ENCODE measurements at regions not wholly inside any gene's neighbourhood (a gene's known extent, or its start where the extent isn't known, plus 50 kb on each side); places are given as distances from the start of the nearest gene placed in this dataset.

DNA sequence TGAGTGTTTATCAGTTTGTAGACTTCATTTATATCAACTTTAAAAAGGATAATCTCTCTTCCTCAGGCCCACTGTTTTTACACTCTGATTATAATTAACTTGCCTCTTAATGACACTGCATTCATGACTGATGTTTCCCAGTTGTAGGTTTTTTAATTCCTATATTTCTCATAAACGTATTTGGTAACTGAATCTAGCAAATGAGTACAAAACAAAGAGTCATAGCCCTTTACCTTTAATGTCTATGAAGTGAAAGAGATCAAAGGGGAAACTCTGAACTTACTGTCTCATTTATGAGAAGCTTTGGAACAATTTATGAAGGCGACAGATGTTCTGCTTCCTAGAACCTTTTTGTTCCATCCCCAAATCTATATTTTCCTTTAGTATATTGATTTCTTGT lies 56.6 kb upstream of the ABCA1 start:
- Mint-ChIP-seq H3K9me3 (no peaks in the 10 kb centered on the region), H3K36me3 (no peaks in the 10 kb centered on the region)

DNA sequence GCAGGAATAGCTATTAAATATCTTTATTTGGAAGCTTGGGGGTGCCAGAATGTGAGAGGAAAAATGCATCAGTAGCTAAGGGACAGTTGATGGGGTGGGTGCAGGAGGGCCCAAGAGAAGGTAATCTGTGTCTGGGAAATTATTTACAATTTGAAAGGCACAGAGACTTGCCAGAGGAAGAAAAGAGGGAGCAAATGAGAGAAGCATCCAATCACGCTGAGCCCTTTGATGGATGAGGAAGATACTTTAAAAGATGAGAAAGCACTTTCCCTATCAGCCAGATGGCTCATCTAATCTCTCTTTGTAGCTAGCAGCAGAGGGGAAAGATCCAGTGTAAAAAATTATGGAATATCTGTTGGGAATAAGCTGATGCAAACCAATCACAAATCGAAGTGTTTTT lies 57.0 kb upstream of the ABCA1 start:
- peaks cover 13% of the 10 kb centered on the region for H3K4me1 Mint-ChIP-seq (ENCODE audit: unreplicated experiment)
- no peaks in the 10 kb centered on the region for H3K36me3 Mint-ChIP-seq

More for the DNA sequence above, 56.6 kb upstream of the ABCA1 start:
- H3K4me1 Mint-ChIP-seq (ENCODE audit: unreplicated experiment) = peaks cover 13% of the 10 kb centered on the region
- TF ChIP-seq, protein P1, sequence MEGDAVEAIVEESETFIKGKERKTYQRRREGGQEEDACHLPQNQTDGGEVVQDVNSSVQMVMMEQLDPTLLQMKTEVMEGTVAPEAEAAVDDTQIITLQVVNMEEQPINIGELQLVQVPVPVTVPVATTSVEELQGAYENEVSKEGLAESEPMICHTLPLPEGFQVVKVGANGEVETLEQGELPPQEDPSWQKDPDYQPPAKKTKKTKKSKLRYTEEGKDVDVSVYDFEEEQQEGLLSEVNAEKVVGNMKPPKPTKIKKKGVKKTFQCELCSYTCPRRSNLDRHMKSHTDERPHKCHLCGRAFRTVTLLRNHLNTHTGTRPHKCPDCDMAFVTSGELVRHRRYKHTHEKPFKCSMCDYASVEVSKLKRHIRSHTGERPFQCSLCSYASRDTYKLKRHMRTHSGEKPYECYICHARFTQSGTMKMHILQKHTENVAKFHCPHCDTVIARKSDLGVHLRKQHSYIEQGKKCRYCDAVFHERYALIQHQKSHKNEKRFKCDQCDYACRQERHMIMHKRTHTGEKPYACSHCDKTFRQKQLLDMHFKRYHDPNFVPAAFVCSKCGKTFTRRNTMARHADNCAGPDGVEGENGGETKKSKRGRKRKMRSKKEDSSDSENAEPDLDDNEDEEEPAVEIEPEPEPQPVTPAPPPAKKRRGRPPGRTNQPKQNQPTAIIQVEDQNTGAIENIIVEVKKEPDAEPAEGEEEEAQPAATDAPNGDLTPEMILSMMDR (conservative IDR thresholded peaks at IDR 0.05) = no peak
- no peak for DNase-seq (ENCODE audit: extremely low spot score, unreplicated experiment)
- H3K27ac Mint-ChIP-seq = no peak overlapping the region
- no peaks in the 10 kb centered on the region for H3K27me3 Mint-ChIP-seq
- no peak overlapping the region for H3K4me3 Mint-ChIP-seq

DNA sequence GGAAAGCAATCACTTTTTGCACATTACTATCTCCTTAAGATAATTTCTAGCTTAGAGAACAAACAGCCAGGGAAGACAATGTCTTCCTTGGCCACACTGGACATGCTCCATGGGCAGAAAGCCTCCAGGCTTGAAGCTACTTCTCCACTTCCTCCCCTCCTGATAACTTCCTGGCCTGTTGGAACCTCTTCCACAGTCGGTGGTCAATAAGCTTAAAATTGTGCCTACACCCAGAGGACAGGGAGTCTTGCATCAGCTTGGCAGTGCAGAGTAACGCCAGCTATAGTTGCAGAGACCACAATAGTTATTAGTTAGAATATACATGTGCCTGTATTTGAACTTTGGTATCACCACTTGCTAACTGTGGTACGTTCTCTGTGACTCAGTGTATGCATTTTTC lies 58.1 kb upstream of the ABCA1 start:
- Mint-ChIP-seq H3K4me1 (ENCODE audit: unreplicated experiment) (peaks cover 19% of the 10 kb centered on the region), H3K9me3 (no peaks in the 10 kb centered on the region), H3K27me3 (no peaks in the 10 kb centered on the region), H3K4me3 (no peak overlapping the region), H3K27ac (no peak overlapping the region), H3K36me3 (no peaks in the 10 kb centered on the region)
- no peak for DNase-seq (ENCODE audit: extremely low spot score, unreplicated experiment)
- TF ChIP-seq, protein P1 (conservative IDR thresholded peaks at IDR 0.05) = no peak

More for the DNA sequence above, 57.0 kb upstream of the ABCA1 start:
- no peak overlapping the region for H3K4me3 Mint-ChIP-seq
- H3K27ac Mint-ChIP-seq = no peak overlapping the region
- no peaks in the 10 kb centered on the region for H3K9me3 Mint-ChIP-seq
- TF ChIP-seq, protein P1 (conservative IDR thresholded peaks at IDR 0.05) = no peak
- DNase-seq (ENCODE audit: extremely low spot score, unreplicated experiment) = no peak
- H3K27me3 Mint-ChIP-seq = no peaks in the 10 kb centered on the region

DNA sequence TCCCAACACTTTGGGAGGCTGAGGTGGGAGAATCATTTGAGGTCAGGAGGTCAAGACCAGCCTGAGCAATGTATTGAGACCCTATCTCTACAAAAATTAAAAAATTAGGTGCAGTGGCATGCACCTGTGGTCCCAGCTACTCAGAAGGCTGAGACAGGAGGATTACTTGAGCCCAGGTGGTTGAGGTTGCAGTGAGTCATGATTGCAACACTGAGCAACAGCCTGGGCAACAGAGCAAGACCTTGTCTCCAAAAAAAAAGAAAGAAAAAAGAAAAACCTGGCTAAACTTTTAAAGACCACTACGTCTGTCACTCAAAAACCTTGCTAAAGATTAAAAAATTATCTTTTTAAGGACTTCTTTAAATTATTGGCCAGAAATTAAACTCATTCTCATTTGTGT lies 59.8 kb upstream of the ABCA1 start:
- Mint-ChIP-seq H3K9me3 (no peaks in the 10 kb centered on the region), H3K36me3 (no peaks in the 10 kb centered on the region), H3K4me3 (no peak overlapping the region), H3K27me3 (no peaks in the 10 kb centered on the region), H3K27ac (no peak overlapping the region), H3K4me1 (ENCODE audit: unreplicated experiment) (peaks cover 27% of the 10 kb centered on the region)
- no peak for DNase-seq (ENCODE audit: extremely low spot score, unreplicated experiment)
- TF ChIP-seq, protein P1 (conservative IDR thresholded peaks at IDR 0.05) = no peak

DNA sequence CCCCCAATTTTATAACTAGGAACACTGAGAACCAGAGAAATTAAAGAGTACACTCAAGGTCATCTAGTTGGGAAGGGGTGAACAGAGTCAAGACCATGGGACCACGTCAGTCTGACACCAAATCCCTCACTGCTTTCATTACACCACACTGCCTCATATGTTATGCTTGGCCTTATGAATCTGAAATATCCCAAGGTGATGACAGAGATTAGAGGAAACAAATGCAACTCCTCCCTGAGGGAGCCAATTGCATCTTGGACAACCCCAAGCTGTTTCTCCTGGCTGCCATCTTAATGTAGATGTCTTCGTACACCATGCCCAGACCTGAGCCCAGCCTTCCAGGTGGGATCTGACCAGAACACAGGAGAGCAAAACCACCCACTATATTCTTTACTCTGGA lies 60.6 kb upstream of the ABCA1 start:
- Mint-ChIP-seq H3K27me3 (peaks cover 4% of the 10 kb centered on the region), H3K4me1 (ENCODE audit: unreplicated experiment) (peaks cover 30% of the 10 kb centered on the region), H3K9me3 (no peaks in the 10 kb centered on the region), H3K36me3 (no peaks in the 10 kb centered on the region), H3K27ac (no peak overlapping the region), H3K4me3 (no peak overlapping the region)
- no peak for DNase-seq (ENCODE audit: extremely low spot score, unreplicated experiment)
- TF ChIP-seq, protein P1 (conservative IDR thresholded peaks at IDR 0.05) = no peak
